ENCODE measurements at regions not wholly inside any gene's neighbourhood (a gene's known extent, or its start where the extent isn't known, plus 50 kb on each side); places are given as distances from the start of the nearest gene placed in this dataset.
"Not testable (repeated sequence)": the region's sequence is repeated elsewhere in the genome, so short reads cannot be mapped to it uniquely, and the experiment has no call there.

- no peaks in the 10 kb centered on the region for H4K20me1 ChIP-seq (ENCODE audit: insufficient read depth, low read depth, low read length)
- no peak overlapping the region for H3K27ac ChIP-seq (ENCODE audit: low read length)
- no peak overlapping the region for H2AFZ ChIP-seq (ENCODE audit: low read length)
- no peaks in the 10 kb centered on the region for H3K79me2 ChIP-seq (ENCODE audit: low read length)
- DNase-seq = no peak
- H3K9ac ChIP-seq (ENCODE audit: low read length) = no peak overlapping the region
- H3K9me2 ChIP-seq (replicated peaks; ENCODE audit: insufficient read depth, low read length) = no peaks in the 10 kb centered on the region
- no peaks in the 10 kb centered on the region for H3K27me3 ChIP-seq (ENCODE audit: low read length)
- H3K4me3 ChIP-seq (ENCODE audit: low read length) = no peak overlapping the region
- no peaks in the 10 kb centered on the region for H3K4me1 ChIP-seq (ENCODE audit: low read length)
- no peak overlapping the region for H3K4me2 ChIP-seq (ENCODE audit: low read depth, low read length, poor library complexity, severe bottlenecking)
- H3K36me3 ChIP-seq (ENCODE audit: insufficient read depth, low read length) = no peaks in the 10 kb centered on the region
- no peaks in the 10 kb centered on the region for H3K9me3 ChIP-seq (ENCODE audit: low read length)
Measured at GRCh38 chr21:35521852-35522505, 472.9 kb upstream of the RUNX1 start.

GRCh38 chr21:35521293-35521692 lies 472.2 kb upstream of the RUNX1 start:
- H3K4me3 ChIP-seq (ENCODE audit: low read length) = no peak overlapping the region
- no peaks in the 10 kb centered on the region for H3K9me3 ChIP-seq (ENCODE audit: low read length)
- no peak overlapping the region for H3K27ac ChIP-seq (ENCODE audit: low read length)
- no peaks in the 10 kb centered on the region for H3K79me2 ChIP-seq (ENCODE audit: low read length)
- H3K4me1 ChIP-seq (ENCODE audit: low read length) = no peaks in the 10 kb centered on the region
- H3K9me2 ChIP-seq (replicated peaks; ENCODE audit: insufficient read depth, low read length) = no peaks in the 10 kb centered on the region
- no peaks in the 10 kb centered on the region for H3K27me3 ChIP-seq (ENCODE audit: low read length)
- no peak overlapping the region for H3K4me2 ChIP-seq (ENCODE audit: low read depth, low read length, poor library complexity, severe bottlenecking)
- no peak overlapping the region for H3K9ac ChIP-seq (ENCODE audit: low read length)
- H2AFZ ChIP-seq (ENCODE audit: low read length) = no peak overlapping the region
- no peak for DNase-seq
- H3K36me3 ChIP-seq (ENCODE audit: insufficient read depth, low read length) = no peaks in the 10 kb centered on the region
- H4K20me1 ChIP-seq (ENCODE audit: insufficient read depth, low read depth, low read length) = no peaks in the 10 kb centered on the region

- Histone ChIP-seq H3K4me1 (ENCODE audit: low read length) (no peaks in the 10 kb centered on the region), H3K9me3 (ENCODE audit: low read length) (no peaks in the 10 kb centered on the region), H3K27ac (ENCODE audit: low read length) (no peak overlapping the region), H3K79me2 (ENCODE audit: low read length) (no peaks in the 10 kb centered on the region), H3K4me2 (ENCODE audit: low read depth, low read length, poor library complexity, severe bottlenecking) (no peak overlapping the region), H3K27me3 (ENCODE audit: low read length) (no peaks in the 10 kb centered on the region), H4K20me1 (ENCODE audit: insufficient read depth, low read depth, low read length) (no peaks in the 10 kb centered on the region), H3K9me2 (replicated peaks; ENCODE audit: insufficient read depth, low read length) (no peaks in the 10 kb centered on the region), H2AFZ (ENCODE audit: low read length) (no peak overlapping the region), H3K4me3 (ENCODE audit: low read length) (no peak overlapping the region), H3K36me3 (ENCODE audit: insufficient read depth, low read length) (no peaks in the 10 kb centered on the region), H3K9ac (ENCODE audit: low read length) (no peak overlapping the region)
- DNase-seq = no peak
Measured at GRCh38 chr21:35520856-35521255, 471.8 kb upstream of the RUNX1 start.

- no peak overlapping the region for H3K9ac ChIP-seq (ENCODE audit: low read length)
- H3K36me3 ChIP-seq (ENCODE audit: insufficient read depth, low read length) = no peaks in the 10 kb centered on the region
- H3K79me2 ChIP-seq (ENCODE audit: low read length) = no peaks in the 10 kb centered on the region
- H3K4me2 ChIP-seq (ENCODE audit: low read depth, low read length, poor library complexity, severe bottlenecking) = no peak overlapping the region
- H3K27me3 ChIP-seq (ENCODE audit: low read length) = no peaks in the 10 kb centered on the region
- DNase-seq = no peak
- H4K20me1 ChIP-seq (ENCODE audit: insufficient read depth, low read depth, low read length) = no peaks in the 10 kb centered on the region
- no peak overlapping the region for H3K4me3 ChIP-seq (ENCODE audit: low read length)
- no peak overlapping the region for H2AFZ ChIP-seq (ENCODE audit: low read length)
- no peak overlapping the region for H3K27ac ChIP-seq (ENCODE audit: low read length)
- no peaks in the 10 kb centered on the region for H3K4me1 ChIP-seq (ENCODE audit: low read length)
- H3K9me3 ChIP-seq (ENCODE audit: low read length) = no peaks in the 10 kb centered on the region
- no peaks in the 10 kb centered on the region for H3K9me2 ChIP-seq (replicated peaks; ENCODE audit: insufficient read depth, low read length)
Measured at GRCh38 chr21:35520302-35520701, 471.2 kb upstream of the RUNX1 start.

- H3K9ac ChIP-seq (ENCODE audit: low read length) = no peak overlapping the region
- H3K79me2 ChIP-seq (ENCODE audit: low read length) = no peaks in the 10 kb centered on the region
- no peak overlapping the region for H3K4me3 ChIP-seq (ENCODE audit: low read length)
- H3K9me3 ChIP-seq (ENCODE audit: low read length) = no peaks in the 10 kb centered on the region
- H3K27ac ChIP-seq (ENCODE audit: low read length) = no peak overlapping the region
- no peak overlapping the region for H3K4me2 ChIP-seq (ENCODE audit: low read depth, low read length, poor library complexity, severe bottlenecking)
- H3K27me3 ChIP-seq (ENCODE audit: low read length) = no peaks in the 10 kb centered on the region
- no peaks in the 10 kb centered on the region for H3K36me3 ChIP-seq (ENCODE audit: insufficient read depth, low read length)
- H3K4me1 ChIP-seq (ENCODE audit: low read length) = no peaks in the 10 kb centered on the region
- H3K9me2 ChIP-seq (replicated peaks; ENCODE audit: insufficient read depth, low read length) = no peaks in the 10 kb centered on the region
- no peaks in the 10 kb centered on the region for H4K20me1 ChIP-seq (ENCODE audit: insufficient read depth, low read depth, low read length)
- H2AFZ ChIP-seq (ENCODE audit: low read length) = no peak overlapping the region
- DNase-seq = no peak
Measured at GRCh38 chr21:35517865-35518264, 468.8 kb upstream of the RUNX1 start.

- H3K36me3 ChIP-seq (ENCODE audit: insufficient read depth, low read length); DNase-seq; H3K79me2 ChIP-seq (ENCODE audit: low read length); H3K27ac ChIP-seq (ENCODE audit: low read length); H3K27me3 ChIP-seq (ENCODE audit: low read length); H3K9me2 ChIP-seq (replicated peaks; ENCODE audit: insufficient read depth, low read length); H3K4me3 ChIP-seq (ENCODE audit: low read length); H3K9me3 ChIP-seq (ENCODE audit: low read length); H3K9ac ChIP-seq (ENCODE audit: low read length); H3K4me2 ChIP-seq (ENCODE audit: low read depth, low read length, poor library complexity, severe bottlenecking); H4K20me1 ChIP-seq (ENCODE audit: insufficient read depth, low read depth, low read length); H3K4me1 ChIP-seq (ENCODE audit: low read length); H2AFZ ChIP-seq (ENCODE audit: low read length): not testable (repeated sequence)
Measured at GRCh38 chr21:35516292-35516691, 467.2 kb upstream of the RUNX1 start.

GRCh38 chr21:35512346-35512745 lies 463.2 kb upstream of the RUNX1 start:
- Histone ChIP-seq H3K27me3 (ENCODE audit: low read length) (no peaks in the 10 kb centered on the region), H3K9me3 (ENCODE audit: low read length) (no peaks in the 10 kb centered on the region), H2AFZ (ENCODE audit: low read length) (no peak overlapping the region), H3K4me3 (ENCODE audit: low read length) (no peak overlapping the region), H3K79me2 (ENCODE audit: low read length) (no peaks in the 10 kb centered on the region), H3K36me3 (ENCODE audit: insufficient read depth, low read length) (no peaks in the 10 kb centered on the region), H3K4me2 (ENCODE audit: low read depth, low read length, poor library complexity, severe bottlenecking) (no peak overlapping the region), H3K27ac (ENCODE audit: low read length) (no peak overlapping the region), H4K20me1 (ENCODE audit: insufficient read depth, low read depth, low read length) (no peaks in the 10 kb centered on the region), H3K9me2 (replicated peaks; ENCODE audit: insufficient read depth, low read length) (no peaks in the 10 kb centered on the region), H3K9ac (ENCODE audit: low read length) (no peak overlapping the region), H3K4me1 (ENCODE audit: low read length) (no peaks in the 10 kb centered on the region)
- DNase-seq = no peak

- no peak overlapping the region for H3K4me3 ChIP-seq (ENCODE audit: low read length)
- no peaks in the 10 kb centered on the region for H3K36me3 ChIP-seq (ENCODE audit: insufficient read depth, low read length)
- no peaks in the 10 kb centered on the region for H3K9me2 ChIP-seq (replicated peaks; ENCODE audit: insufficient read depth, low read length)
- H3K79me2 ChIP-seq (ENCODE audit: low read length) = no peaks in the 10 kb centered on the region
- H3K9me3 ChIP-seq (ENCODE audit: low read length) = no peaks in the 10 kb centered on the region
- H3K27ac ChIP-seq (ENCODE audit: low read length) = no peak overlapping the region
- H4K20me1 ChIP-seq (ENCODE audit: insufficient read depth, low read depth, low read length) = no peaks in the 10 kb centered on the region
- no peak overlapping the region for H2AFZ ChIP-seq (ENCODE audit: low read length)
- no peak overlapping the region for H3K9ac ChIP-seq (ENCODE audit: low read length)
- no peak overlapping the region for H3K4me2 ChIP-seq (ENCODE audit: low read depth, low read length, poor library complexity, severe bottlenecking)
- no peaks in the 10 kb centered on the region for H3K4me1 ChIP-seq (ENCODE audit: low read length)
- H3K27me3 ChIP-seq (ENCODE audit: low read length) = no peaks in the 10 kb centered on the region
- DNase-seq = no peak
Measured at GRCh38 chr21:35511696-35512162, 462.6 kb upstream of the RUNX1 start.
